DOHH2 (cell line): ENCODE measurements at regions not wholly inside any gene's neighbourhood (a gene's known extent, or its start where the extent isn't known, plus 50 kb on each side); places are given as distances from the start of the nearest gene placed in this dataset.

Experiments used
- CTCF ChIP-seq: fragments of 200-600 bp; sonication (generic); IDR thresholded peaks from one replicate; pipeline ENCODE4 v1.5.1; 2014; ENCODE audit warnings: antibody characterized with exemption, mild to moderate bottlenecking, low read depth, low read length; ENCODE audit not compliant: poor library complexity, severe bottlenecking
- EZH2phosphoT487 ChIP-seq: fragments of 200-600 bp; sonication (generic); IDR thresholded peaks from 2 replicates; pipeline ENCODE4 v1.6.1; 2017; ENCODE audit warnings: borderline replicate concordance, mild to moderate bottlenecking, antibody characterized with exemption, low read length, moderate library complexity, mixed read lengths

DNA sequence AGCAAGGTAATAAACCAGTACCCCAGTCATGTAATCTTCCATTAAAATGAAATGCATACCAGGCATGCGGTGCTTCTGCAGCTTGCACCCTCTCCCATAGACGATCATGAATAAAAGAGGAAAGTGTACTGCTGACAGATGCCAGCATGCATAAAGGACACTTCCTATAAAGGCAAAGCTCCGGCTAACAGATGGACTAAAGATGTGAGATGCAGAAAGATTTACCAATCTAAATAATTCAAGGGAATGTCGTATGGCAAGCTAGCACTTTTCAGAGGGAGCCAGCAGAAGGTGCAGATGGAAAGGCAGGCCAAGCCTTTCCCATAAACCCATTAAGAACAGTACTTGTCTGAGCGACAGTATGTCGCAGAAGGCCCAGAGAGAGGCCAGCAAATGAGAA lies 542.0 kb downstream of the NUF2 start:
- TF ChIP-seq EZH2phosphoT487 (no peak), CTCF (no peak)
